Posterior vena cava (tissue), 2 donors: ENCODE measurements at regions not wholly inside any gene's neighbourhood (a gene's known extent, or its start where the extent isn't known, plus 50 kb on each side); places are given as distances from the start of the nearest gene placed in this dataset.

Source experiments
- DNase-seq: peaks from one replicate; pipeline ENCODE4 v3.0.0-alpha.2; 2020; ENCODE audit warnings: low spot score
- intact Hi-C, 2 donors: fragments of 100-400 bp; cut with DNase I; formaldehyde crosslinking; loops; one replicate each; pipeline versions ENCODE4 v1.14.1 to v1.14.2; 2022 to 2023
- donor health status: DM: yes; HTN: yes; CAD: no.
- donor health status: DM: yes; HTN: yes; CAD: no.

DNA sequence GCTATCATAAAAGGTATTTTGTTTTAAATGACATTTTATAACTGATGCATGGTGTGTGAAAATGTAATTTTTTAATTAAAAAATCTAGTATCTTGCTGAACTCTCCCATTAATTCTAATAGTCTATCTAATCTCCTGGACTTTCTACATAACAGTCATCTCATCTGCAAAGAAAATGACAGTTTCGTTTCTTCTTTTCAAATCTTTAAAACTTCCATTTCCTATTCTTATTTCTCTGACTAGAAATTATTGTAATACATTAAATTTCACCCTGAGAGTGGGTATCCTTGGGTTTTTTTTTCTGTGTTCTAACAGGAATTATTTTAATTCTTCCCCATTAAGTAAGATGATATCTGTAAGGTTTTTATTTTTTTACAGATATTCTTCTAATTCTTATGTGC, 120.1 kb downstream of the KCNF1 start:
- DNase-seq: no peak
- intact Hi-C loops: no loop called here

GRCh38 chr2:11032396-11032795, 120.7 kb downstream of the KCNF1 start:
- intact Hi-C loops: no loop called here
- no peak for DNase-seq

GRCh38 chr2:11033114-11033513, 121.4 kb downstream of the KCNF1 start:
- DNase-seq: no peak
- intact Hi-C loops: no loop called here

DNA sequence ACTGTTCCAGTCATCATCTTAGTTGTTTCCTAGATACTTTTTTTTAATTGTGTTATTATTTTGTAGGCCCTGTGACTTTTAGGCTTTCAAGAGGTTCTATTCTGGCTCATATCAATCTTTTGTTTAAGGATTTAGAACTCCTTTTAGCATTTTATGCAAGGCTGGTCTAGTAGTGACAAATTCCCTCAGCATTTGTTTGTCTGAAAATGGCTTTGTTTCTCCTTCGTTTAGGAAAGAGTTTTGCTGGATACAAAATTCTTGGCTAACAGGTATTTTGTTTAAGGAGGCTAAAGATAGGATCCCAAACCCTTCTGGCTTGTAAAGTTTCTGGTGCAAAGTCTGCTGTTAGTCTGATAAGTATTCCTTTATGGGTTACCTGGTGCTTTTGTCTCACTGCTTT, 116.6 kb upstream of the SLC66A3 start:
- intact Hi-C loops: no loop called here
- no peak for DNase-seq

DNA sequence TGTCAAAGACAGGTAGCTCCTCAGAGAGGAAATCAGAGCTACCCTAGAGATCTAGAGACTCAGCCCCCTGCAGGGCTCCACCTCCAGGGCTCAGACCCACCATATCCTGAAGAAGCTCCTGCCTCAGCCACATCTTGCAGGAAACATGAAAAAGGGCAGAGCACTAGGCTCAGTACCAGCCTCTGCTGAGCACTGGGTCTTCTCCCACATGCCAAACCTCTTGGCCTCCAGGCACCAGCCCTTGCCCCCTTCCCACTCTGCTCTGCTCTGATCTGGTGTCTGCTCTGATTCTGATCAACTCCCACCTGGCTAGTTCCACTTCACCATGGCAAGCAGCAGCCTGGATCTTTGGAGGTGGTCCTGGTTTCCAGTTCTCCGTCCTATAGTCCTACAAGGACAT, 114.3 kb upstream of the SLC66A3 start:
- intact Hi-C loops: no loop called here

GRCh38 chr2:11042841-11043240, 112.4 kb upstream of the SLC66A3 start:
- intact Hi-C loops: no loop called here
- no peak for DNase-seq

More for the DNA sequence above, 114.3 kb upstream of the SLC66A3 start:
- DNase-seq: no peak

DNA sequence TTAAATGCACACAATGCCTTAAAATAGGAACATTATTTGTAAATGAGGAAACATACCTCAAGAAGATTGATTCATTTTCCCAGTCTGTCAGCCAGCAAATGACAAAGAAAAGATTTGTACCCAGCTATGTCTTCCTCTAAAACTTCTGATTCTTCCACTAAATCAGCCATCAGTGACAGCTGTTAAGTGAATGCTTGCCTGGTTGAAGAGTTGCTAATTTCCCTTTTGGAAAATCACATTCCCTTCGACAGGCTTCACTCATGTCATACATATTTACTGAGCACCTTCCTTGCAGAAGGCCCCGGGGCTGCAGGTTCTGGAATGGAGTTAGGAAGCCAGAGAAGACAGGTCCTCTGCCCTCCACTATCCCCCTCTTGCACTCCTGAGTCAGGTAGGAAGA, 112.0 kb upstream of the SLC66A3 start:
- DNase-seq: no peak
- intact Hi-C loops: no loop called here

DNA sequence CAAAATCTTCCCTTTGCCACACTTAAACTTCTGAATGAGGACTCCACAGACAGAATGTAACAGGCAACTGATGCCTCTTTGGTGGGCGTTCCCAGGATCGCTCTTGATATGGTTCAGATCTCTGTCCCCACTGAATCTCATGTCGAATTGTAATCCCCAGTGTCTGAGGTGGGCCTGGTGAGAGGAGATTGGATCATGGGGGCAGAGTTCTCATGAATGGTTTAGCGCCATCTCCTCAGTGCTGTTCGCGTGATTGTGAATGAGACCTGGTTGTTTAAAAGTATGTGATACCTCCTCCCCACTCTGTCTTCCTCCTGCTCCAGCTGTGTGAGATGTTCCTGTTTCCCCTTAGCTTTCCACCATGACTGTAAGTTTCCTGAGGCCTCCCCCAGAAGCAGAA, 111.1 kb upstream of the SLC66A3 start:
- DNase-seq: no peak
- intact Hi-C loops: no loop called here

DNA sequence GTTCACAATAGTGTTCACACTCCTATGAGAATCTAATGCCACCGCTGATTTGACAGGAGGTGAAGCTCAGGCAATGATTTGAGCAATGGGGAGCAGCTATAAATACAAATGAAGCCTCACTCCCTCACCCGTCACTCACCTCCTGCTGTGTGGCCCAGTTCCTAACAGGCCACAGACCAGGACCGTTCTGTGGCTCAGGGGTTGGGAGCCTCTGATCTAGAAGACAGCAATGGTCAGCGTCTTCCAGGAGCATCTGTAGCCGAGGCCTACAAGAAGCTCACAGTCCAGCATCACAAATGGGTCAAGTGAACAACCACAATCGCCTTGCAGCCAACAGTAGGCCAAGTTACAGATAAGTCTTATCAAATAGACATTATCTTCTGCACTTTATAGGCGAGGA, 110.0 kb upstream of the SLC66A3 start:
- intact Hi-C loops: no loop called here
- DNase-seq: no peak

GRCh38 chr2:11048335-11049008, 106.8 kb upstream of the SLC66A3 start:
- intact Hi-C loops: no loop called here
- DNase-seq: no peak

- intact Hi-C loops: no loop called here
These were observed 104.7 kb upstream of the SLC66A3 start for GRCh38 chr2:11050565-11050964.

GRCh38 chr2:11051280-11051679, 104.0 kb upstream of the SLC66A3 start:
- DNase-seq: no peak
- intact Hi-C loops: no loop called here

More at GRCh38 chr2:11050565-11050964, 104.7 kb upstream of the SLC66A3 start:
- DNase-seq: no peak

- intact Hi-C loops: no loop called here
- no peak for DNase-seq
These were observed 101.7 kb upstream of the SLC66A3 start for GRCh38 chr2:11053546-11053945.

DNA sequence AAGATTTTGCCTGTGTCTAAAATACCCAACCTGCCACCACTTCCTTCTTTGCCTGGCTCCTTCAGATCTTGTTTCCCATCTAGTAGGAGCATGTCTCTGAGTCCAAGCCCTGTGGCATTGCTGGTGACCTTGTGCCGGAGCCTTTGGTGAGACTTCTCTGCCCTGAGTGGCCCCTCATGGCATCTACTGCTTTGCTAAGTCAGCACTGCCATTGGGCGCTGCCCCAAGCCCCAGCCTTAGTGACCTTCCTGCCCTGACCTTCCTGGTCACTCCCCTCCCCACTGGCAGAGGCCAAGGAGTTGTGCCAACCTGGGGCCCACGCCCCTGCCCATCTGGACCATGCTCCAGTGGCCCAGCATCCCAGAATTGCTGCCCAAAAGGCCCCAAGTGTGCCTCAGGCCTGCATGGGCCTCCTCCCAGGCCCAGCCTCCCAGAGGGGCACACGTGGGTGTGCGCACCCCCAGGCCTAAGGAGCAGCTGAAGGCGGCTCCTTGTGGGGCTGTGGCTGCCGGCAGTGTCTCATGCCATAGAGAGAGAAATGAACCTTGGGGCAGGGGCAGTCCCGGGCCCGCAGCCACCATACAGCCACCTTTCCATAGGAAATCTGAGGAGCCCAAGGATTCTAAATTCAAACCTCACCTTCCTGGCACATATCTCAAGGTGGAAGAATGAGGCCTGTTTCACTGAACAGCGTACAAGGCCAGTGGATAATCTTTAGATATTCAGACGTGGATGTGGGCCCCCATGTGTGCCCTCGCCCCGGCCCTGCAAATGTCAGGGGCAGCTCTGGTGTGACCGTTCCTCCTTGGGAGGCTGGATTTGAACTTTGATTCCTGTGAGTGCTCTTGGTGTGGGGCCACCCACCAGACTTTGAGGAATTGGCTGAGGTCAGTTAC, 100.2 kb upstream of the SLC66A3 start:
- DNase-seq: no peak
- intact Hi-C loops: no loop called here

GRCh38 chr2:11055679-11056215, 99.5 kb upstream of the SLC66A3 start:
- intact Hi-C loops: no loop called here
- no peak for DNase-seq

GRCh38 chr2:11056614-11057013, 98.7 kb upstream of the SLC66A3 start:
- intact Hi-C loops: no loop called here
- DNase-seq: no peak

DNA sequence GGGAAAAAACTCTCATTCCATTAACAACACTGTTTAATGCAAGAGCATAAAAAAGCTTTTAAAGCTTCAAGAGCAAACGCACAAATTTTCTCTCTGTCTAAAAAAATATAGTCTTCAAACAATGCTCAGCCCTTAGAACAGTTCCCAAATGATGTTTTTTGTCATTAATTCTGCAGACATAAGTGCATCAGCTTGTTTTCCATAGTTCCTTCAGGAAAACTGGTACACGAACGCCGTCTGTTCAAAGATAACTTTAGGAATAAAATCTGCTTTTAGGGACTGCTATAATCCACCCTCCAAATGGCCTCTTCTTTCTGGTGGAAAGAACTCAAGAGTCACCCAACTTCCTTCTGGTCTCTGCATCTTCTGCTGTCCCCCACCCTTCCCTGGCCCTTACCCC, 98.2 kb upstream of the SLC66A3 start:
- DNase-seq: no peak
- intact Hi-C loops: no loop called here

- no peak for DNase-seq
- intact Hi-C loops: no loop called here
These were observed 97.1 kb upstream of the SLC66A3 start for GRCh38 chr2:11058129-11058528.

DNA sequence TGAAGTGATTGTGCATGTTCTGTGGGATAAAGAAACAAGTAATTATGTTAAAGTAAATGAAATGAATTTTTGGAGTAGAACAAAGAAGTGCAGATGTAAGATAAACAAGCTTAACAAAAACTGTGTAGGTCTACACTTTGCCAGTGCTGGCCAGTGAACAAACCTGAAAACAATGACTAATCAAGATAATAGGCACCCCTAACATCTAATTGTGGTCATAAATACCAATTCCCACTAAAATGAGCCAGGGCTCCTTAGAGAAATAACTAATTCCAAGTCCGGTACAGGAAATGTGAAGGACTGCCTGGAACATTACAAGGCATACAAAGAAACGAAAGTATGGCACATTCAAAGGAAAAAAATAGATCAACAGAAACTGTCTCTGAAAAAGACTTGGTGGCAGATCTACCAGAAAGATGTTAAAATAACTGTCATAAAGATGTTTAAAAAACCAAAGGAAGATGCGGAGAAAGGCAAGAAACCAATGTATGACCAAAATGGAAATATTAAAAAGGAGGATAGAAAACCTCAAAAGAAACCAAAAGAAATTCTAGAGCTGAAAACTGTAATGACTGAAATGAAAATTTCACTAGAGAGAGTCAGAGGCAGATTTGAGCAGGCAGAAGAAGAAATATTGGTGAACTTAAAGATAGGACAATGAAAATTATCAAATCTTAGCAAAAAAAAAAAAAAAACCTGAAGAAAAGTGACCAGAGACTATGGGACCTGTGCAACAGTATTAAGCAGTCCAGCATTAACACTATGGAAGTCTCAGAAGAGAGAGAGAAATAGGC, 94.7 kb upstream of the SLC66A3 start:
- intact Hi-C loops: no loop called here
- no peak for DNase-seq
